ENCODE measurements at regions not wholly inside any gene's neighbourhood (a gene's known extent, or its start where the extent isn't known, plus 50 kb on each side); places are given as distances from the start of the nearest gene placed in this dataset.

DNA sequence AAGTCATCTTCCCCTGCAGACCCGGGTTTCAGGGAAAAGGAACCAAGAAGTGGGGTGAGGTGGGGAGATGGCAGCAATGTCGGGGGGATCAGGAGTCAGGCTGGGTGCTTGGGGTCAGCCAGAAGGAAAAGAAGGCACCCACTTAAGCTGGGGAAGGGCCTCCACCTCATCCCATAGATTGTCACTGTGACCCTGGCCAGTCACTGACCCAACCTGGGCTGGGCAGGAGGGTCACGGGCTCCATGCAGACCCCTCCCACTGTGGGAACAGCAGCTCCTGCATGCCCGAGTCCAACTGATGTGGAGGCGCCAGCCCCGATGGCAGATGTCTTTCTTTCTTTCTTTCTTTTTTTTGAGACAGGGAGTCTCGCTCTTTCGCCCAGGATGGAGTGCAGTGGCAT is 53.6 kb upstream of the HAAO start:
- TF ChIP-seq, protein P1, sequence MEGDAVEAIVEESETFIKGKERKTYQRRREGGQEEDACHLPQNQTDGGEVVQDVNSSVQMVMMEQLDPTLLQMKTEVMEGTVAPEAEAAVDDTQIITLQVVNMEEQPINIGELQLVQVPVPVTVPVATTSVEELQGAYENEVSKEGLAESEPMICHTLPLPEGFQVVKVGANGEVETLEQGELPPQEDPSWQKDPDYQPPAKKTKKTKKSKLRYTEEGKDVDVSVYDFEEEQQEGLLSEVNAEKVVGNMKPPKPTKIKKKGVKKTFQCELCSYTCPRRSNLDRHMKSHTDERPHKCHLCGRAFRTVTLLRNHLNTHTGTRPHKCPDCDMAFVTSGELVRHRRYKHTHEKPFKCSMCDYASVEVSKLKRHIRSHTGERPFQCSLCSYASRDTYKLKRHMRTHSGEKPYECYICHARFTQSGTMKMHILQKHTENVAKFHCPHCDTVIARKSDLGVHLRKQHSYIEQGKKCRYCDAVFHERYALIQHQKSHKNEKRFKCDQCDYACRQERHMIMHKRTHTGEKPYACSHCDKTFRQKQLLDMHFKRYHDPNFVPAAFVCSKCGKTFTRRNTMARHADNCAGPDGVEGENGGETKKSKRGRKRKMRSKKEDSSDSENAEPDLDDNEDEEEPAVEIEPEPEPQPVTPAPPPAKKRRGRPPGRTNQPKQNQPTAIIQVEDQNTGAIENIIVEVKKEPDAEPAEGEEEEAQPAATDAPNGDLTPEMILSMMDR (IDR thresholded peaks at IDR 0.05; ENCODE audit: extremely low read depth in 1 of 2, insufficient read depth in 1 of 2, low read depth in 1 of 2, low read length in 2 of 2) = no peak
- TF ChIP-seq MYC (IDR thresholded peaks at IDR 0.05; ENCODE audit: low read depth, low read length) = no peak
- TF ChIP-seq POLR2A (IDR thresholded peaks at IDR 0.05; ENCODE audit: low read depth, low read length) = no peak
- TF ChIP-seq EZH2 (IDR thresholded peaks at IDR 0.05; ENCODE audit: borderline replicate concordance, low read depth, low read length, severe bottlenecking) = no peak

All from endothelial cell of umbilical vein (primary cell).